NCI-H510A (cell line): ENCODE measurements at regions not wholly inside any gene's neighbourhood (a gene's known extent, or its start where the extent isn't known, plus 50 kb on each side); places are given as distances from the start of the nearest gene placed in this dataset.

Experiments used
- DNase-seq: peaks from one replicate; lab custom pipeline; 2025; lab: John Stamatoyannopoulos, UW

DNA sequence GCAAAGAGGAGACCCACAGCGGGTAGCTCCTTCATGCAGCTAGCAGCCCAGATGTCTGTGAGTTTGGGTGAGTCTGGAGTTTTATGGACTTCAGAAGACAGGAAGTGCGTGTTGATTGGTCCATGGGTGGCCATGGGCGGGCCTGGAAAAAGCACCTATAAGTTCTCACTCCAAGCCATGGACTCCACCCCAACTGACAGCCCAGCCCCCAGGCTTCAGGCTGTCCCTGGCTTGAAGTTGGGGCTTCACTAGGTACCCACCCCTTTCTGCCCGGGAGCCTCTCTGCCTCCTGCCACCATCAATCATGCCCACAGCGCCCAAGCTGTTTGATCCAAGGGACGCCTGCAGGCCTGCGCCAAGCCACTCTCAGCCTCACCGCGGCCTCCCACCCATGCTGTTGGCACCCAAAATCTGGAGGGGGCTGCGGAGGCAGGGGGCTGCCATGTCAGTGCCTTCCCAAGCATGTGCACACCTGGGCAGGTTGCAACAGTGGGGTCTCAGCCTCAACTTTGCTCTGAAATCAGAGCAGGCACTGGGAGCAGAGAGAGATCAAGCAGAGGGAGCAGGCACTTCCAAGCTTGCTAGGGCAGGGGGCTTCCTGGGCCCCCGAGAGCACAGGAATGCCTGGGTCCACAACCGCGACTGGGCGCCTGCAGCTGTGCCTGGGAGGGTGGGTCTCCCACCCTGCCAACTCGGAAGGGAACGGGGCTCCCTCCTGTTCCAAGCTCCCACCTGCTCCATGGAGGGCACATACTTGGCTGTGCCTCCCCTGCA, 1503.7 kb downstream of the CDH11 start:
- peak; percentile 6 for DNase-seq

DNA sequence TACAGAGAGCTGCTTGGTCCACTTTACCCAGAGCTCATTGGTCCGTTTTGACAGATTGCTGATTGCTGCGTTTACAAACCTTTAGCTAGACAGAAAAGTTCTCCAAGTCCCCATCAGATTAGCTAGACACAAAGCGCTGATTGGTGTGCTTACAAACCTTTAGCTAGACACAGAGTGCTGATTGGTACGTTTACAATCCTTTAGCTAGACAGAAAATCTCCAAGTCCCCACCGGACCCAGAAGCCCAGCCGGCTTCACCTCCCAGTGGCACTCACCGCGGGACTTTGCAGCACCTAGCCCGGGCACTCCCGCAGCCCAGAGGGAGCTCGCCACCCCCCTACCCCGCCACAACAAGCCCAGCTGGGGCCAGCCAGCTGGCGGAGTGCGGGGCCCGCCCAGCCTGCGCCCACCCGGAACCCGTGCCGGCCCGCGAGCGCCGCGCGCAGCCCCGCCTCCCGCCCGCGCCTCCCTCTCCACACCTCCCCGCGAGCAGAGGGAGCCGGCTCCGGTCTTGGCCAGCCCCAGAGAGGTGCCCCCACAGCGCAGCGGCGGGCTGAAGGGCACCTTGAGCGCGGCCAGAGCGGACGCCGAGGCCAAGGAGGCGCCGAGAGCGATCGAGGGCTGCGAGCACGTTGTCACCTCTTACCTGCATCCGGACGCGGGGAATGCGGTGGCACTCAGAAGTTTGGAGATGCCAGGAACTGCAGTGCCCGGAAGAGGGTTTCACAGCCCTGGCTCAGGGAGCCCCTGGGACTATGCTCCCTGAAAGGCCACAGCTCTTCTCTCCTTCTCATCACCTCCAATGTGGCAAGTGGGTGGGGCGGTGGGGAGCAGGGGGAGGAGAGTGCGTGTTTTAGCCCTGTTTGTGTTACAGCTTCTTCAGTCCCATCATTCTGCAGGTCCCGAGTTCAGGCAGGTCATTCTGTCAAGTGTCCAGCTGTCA, 1504.5 kb downstream of the CDH11 start:
- DNase-seq, result no peak

DNA sequence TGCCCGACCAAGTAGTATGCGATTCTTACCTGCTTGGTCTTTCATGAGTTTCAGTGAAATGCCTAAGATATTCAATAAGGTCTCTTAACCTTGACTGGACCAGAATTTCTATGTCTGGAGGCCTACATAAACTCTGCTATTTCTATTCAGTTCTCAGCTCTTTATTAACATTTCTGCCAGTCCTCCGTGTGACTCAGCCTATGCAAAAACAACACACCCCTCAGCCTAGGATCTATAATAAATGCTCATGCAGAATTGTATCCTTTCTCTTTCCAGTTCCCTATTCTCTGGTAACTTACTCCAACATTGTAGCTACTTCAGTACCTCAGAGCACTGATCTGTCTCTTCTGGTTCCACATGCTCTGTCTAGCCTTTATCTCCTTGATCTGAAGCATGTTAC, 1507.4 kb downstream of the CDH11 start:
- DNase-seq, result no peak

DNA sequence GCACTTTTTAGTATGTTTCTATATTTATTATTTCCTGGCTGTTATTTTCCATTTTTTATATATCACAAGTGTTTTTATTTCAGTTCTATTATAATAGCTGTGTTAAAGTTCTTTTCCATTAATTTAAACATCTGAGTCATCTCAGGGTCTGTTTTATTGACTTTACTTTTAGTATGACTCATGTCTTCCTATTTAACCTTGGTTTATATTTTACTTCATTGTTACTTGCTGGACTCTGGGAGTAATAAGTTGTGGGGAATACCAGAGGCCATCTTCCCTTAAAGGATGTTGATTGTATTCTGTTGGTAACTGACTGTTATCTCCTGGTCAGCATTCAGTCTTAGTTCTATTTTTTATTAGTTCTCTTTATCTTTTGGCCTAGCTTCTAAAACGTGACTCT, 1508.2 kb downstream of the CDH11 start:
- DNase-seq, result no peak

DNA sequence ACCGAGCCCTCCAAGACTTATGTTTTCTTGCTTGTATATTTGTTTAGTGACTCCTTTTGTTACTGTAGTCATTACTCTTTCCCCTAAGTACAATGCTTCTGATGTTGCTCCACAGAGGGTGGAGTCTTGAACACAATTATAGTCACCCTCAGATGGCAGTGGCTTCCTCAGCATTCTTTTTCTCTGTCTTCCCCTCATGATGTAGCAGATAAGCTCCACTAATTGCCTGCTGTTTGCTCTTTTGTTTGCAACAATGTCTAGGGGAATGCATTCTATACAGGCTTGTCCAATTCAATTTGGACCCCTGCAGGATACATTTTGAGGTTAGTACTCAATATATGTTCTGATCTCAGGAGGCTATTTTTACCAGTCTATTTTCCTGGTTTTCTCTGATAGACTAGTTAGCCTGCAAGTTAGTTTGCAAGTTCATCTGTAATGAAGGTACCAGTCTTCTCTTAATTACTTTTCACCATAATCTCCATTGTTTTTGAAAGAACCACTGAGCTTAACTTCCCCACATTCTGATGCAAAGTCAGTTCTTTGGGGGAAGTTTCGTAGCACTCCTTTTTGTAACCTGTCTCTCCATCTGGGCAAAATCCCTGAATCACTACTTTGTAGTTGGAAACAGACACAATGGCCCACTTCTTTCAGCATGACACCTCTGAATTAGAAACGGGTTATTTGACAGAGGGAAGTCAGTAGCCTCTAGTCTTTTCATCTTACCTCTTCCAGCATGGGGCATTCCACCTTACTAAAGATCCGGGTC, 1509.2 kb downstream of the CDH11 start:
- DNase-seq, result no peak

DNA sequence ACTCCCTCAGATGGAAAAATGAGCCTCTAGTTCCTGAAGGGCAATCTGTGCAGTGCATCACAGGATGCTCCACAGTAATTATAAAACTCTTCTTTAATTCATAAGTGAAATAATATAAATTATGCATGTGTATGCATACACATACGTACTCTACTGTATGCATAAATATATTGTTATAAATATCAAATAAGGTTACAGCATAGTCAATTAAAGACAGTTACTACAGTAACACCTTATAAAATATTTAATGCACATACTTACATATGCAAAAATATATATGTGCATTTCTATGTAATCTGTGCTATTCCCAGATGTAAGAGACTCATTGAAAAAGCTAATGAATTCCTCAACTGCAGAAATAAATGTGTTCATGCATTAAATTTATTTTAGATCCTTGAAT, 1515.1 kb downstream of the CDH11 start:
- DNase-seq, result no peak

DNA sequence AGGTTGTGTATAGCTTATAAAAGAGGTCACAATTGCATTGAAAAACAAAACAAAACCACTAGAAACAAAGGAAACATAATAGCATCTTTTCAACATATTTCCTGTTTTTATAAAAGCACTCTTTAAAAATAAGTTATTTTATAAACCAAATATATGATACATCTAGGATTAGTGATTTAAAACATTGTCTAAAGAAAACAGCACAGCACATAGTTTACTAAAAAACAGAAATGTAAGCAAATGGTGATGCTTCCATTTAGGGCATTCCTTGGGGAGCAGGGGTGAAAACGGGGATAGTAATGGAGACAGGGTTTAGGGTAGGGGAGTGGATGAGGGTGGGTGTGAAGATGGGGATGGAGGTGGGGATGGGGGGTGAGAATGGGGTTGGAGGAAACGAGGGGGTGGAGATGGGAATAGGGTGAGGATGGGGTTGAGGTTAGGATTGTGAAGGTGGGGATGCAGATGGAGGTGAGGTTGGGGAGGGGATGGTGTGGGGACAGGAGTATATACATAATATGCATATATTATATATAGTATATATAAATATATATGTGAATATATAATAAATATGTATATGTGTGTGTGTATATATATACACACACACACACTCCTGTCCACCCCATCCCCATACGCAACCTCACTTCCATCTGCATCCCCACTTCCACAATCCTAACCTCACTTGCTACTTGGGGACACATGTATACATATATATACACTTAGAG, 1519.5 kb downstream of the CDH11 start:
- no peak for DNase-seq

DNA sequence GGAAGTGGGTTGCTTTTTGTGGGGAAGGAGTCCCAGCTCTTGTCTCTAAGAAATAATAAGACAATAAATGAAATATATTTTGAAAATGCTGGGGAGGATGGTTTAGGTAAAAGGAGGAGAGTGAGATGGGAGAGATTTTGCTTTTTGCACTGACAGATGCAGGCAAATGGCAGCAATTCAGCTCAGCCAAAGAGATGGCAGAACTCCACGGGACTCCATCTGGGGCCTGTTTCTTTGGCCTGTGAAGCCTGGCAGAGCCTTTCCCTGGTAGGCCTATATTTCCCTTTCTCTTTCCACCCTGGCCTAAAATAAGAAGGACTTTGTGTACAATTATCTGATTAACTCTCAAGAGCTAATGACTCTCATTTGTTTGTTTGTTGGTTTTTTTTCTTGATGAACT, 1525.1 kb downstream of the CDH11 start:
- no peak for DNase-seq

DNA sequence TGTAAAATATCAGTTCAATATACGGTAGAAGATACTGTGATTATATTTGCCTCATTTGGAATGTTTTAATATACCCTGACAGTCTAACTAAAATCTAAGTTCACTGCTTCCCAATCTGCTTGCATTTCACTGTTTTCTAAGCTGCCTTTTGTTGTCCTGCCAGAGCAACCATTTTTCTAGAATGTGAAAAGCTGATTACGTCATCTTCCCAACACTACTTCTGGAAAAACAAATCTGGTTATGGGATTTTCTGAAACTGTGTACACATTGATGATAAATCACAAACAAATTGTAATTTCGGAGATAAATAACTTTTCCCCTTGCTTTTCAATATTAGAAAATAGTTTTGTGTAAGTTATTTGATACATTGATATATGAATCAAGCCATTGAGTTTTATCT, 1529.0 kb downstream of the CDH11 start:
- DNase-seq, result no peak

DNA sequence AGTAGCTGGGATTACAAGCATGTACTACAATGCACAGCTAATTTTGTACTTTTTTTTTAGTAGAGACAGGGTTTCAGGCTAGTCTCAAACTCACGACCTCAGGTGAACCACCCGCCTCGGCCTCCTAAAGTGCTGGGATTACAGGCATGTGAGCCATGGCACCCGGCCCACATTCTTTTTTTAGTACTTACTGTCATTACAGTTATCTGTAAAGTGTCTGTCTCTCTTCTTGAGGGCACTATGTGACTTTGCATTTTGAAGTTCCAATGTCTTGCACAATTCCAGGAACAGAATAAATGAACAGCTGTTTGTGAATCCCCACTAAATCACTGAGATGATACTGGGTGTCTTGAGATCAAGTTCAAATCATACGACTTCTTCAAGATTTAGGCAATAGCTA, 1540.3 kb downstream of the CDH11 start:
- no peak for DNase-seq

DNA sequence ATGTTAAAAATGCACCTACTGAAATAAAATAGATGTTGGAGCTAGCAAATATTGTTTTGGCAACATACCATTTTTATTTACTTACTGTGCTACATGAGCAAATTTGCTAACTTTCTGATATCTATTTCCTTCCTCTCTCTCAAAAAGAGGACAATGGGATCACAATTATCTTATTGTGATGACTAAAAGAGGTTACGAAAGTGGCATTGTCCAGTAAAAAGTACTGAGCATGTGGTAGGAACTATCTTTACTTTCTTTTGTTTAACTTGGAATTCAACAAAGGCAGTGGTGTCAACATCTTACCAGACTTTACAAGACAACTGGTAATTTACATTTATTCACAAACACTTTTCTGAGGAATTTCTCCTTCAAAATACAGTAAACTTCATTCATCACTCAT, 1542.6 kb upstream of the CDH8 start:
- DNase-seq, result no peak

DNA sequence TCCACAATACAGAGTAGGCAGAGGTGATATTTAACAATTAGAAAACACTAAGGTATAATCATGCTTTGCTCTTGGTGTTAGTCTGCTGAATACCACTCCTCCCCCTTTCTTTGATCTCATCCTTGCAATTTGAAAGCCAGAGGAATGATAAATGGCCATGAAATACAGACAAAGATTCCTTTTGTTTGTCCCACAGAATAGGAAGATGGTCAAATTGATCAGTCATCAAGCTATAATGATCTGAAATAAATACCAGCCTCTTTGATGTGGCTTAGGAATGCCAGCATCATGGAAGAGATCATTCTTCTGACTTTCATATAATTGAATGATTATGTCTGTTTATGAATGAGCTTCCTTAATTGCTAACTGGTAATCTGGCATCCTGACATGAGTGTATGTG, 1541.7 kb upstream of the CDH8 start:
- DNase-seq, result no peak

DNA sequence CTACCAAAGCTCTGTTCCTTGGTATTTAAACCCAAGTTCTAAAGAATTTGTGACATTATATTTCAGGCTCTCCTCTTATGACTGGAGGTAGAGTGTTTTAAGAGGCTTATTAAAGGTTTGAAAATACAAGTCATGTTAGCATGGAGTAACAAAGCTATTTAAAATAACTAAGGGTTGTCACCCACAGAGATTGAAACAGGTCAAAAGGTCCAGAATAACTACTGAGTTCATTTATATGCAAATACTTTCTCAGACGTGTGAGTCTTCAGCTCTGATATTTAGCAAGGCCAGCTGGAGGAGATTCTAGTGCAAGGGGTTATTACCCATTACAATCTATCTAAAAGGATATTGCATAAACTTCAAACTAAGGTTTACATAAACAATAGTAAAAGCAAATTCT, 1538.8 kb upstream of the CDH8 start:
- DNase-seq, result no peak

DNA sequence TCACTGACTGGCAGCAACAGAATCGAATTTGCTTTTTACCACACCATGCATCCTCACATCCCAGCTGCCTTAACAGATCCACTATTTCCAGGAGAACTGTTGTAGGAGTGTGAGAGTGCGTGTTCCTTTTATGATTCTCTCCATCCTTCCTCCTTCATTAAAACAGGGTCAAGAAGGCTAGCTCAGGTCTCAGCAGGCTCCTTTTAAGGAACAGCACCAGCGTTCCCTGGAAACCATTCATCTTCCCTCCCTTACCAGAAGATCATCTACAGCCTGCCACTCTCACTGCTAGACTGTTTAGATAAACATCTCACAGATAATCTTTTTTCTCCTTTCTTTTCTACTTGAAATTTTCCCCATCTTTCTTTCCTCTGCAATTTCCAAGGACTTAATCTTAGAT, 1531.9 kb upstream of the CDH8 start:
- DNase-seq, result no peak

DNA sequence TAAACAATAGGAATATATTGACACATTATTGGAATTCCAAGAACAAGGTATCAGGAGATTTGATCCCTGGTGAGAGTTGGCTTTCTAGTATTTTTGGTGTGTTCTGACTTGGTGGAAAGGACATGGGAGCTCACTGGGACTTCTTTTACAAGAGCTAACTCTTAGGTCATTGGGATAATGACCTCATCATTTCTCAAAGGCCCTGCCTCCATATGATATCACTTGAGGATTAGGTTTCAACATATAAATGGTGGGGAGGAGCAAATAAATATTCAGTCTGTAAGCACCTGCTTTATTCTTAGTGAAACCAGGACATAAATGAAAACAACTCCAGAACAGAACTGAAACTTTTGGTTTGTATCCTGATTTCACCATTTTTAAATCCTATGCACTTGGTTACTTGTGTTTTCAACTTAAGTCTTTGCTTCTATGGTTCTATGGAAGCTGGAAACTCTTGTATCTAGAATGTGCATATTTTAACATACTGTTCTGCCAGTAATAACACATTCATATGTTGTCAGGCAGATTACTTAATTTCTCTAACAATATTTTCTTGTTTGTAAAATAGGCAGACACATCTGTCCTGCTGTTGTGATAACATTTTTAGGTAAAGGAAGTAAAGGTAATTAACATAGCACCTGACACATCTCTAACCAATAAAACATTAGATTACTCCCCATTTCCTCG, 1527.7 kb upstream of the CDH8 start:
- no peak for DNase-seq

DNA sequence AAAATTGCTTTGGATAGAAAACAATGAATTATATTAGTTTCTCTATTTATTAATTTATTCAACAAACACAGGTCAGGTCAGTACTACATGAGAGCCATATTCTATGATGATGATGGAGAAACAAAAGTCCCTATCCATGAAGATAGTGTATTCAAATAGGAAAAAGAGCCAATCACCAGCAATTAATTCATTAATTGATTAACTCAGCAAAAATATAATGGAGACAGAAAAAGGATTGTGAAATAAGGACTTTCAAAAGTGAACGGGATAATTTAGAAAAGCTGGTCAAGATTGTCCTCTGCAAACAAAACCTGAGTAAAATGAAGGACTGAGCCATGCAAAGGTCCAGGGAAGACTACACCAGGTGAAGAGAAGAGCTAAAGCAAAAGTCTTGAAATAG, 1517.7 kb upstream of the CDH8 start:
- DNase-seq, result no peak

DNA sequence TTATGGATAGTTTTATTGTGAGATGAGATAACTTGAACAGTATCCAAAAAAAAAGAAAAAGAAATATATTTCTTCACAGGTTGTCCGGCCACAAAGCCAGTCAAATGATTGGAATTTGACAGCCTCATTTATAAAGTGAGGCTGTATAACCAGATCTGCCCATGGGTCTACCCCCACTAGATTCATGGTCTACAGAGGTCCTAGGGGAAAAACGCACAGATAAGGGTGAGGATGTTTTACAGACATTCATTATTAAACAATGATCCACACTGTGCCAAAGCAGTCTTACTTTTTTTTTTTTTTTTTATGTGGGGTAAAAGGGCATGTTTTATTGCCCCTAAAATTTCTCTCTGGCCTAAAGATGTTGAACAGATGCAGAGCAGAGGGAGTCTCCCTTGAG, 1503.0 kb upstream of the CDH8 start:
- DNase-seq, result no peak

DNA sequence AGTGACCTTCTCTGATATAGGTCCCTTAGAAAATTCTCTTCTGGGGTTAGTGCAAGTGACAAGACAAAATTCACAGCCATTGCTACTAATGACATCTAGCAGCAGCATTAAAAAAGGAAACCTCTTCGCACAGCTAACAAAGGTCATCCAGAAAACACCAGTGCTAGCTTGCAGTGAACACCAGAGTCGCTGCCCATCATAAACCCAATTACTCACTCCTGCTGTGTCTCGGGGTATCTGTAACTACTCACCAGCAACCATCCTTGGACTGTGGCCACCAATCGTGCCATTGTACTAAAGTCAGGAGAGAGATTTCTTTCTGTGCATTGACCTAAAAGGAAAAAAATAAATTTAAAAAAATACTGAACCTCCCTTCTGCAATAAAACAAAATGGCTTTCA, 1494.7 kb upstream of the CDH8 start:
- no peak for DNase-seq

DNA sequence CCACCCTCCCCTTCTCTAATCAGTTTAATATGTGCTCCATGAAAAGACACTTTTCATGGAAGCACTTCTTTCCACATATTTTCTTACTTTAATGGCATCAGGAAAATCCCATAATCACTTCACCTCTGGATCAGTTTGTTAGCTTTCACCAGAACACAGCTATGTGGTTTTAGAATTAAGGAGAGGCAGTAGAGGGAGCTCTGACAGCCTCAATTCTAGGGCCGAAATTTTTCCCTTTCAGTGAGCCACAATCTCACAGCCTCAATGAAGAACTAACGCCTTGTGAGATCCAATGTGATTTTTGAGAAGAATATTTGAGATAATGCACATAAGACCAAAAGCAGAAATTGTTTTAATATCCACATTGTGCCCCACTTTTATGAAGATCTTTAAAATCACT, 1494.0 kb upstream of the CDH8 start:
- no peak for DNase-seq

DNA sequence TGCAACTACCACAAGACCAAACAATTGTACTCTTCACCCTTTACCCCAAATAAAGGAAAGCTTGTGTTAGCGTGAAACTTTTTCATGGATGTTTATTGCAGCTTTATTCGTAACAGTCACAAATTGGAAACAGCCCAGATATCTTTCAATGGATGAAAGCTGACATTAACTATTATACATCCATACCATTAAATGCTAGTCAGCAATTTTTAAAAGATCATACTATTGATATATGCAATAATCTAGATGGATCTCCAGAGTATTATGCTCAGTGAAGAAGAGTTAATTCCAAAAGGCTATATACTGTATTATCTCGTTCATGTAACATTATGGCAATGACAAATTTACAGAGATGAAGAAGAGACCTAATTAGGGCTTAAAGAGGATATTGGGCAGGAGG, 1491.2 kb upstream of the CDH8 start:
- no peak for DNase-seq

DNA sequence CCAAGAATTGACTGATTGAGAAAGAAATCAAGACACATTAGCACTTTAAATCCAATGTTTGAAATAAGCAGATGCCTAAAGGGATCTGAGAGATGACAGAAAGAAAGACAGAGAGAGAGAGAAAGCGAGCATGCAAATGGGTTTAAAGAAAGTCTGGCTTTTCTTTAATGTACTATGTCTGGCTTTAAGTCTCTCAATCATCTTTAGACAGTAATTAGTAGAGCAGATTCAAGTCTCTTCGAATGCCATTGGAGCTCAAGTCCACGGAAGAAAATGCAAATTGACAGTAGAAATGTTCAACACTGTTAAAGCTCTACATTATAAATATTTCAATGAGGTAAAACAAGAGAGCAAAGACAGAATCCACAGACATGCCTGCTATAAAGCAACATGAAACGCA, 1480.2 kb upstream of the CDH8 start:
- DNase-seq, result no peak
